ENCODE measurements at regions not wholly inside any gene's neighbourhood (a gene's known extent, or its start where the extent isn't known, plus 50 kb on each side); places are given as distances from the start of the nearest gene placed in this dataset.

GRCh38 chr2:139685090-139685983 lies 905.1 kb upstream of the NXPH2 start:
- Histone ChIP-seq H3K27ac (ENCODE audit: low read length) (no peak overlapping the region), H3K36me3 (ENCODE audit: control insufficient read depth, insufficient read depth, low read length) (no peaks in the 10 kb centered on the region), H3K9me3 (ENCODE audit: control insufficient read depth, insufficient read depth, low read depth, low read length) (no peaks in the 10 kb centered on the region), H3K4me3 (ENCODE audit: low read depth in 2 of 2, low read length in 2 of 2) (no peak overlapping the region), H3K4me1 (ENCODE audit: control insufficient read depth, insufficient read depth, low read length) (no peaks in the 10 kb centered on the region), H3K27me3 (ENCODE audit: control insufficient read depth, insufficient read depth, low read length) (no peaks in the 10 kb centered on the region)
- ATAC-seq (no peak), DNase-seq (ENCODE audit: low read depth, low spot score) (no peak)
- in situ Hi-C loops (cut with HindIII; ENCODE audit: low pct_unique_long_range_greater_than_20kb, low sequenced_read_pairs) = no loop called here
- intact Hi-C loops (cut with micrococcal nuclease; ENCODE audit: unreplicated experiment) = no loop called here
- BruUV-seq (replicated peaks) = no TSS peak
- POLR2A ChIA-PET = no interaction called here
- CTCF ChIA-PET = no interaction called here
- TF ChIP-seq REST (IDR thresholded peaks at IDR 0.05; ENCODE audit: insufficient read depth in 1 of 2, low read depth in 2 of 2, low read length in 1 of 2) (no peak), POLR2AphosphoS5 (IDR thresholded peaks at IDR 0.05; ENCODE audit: low read depth, low read length) (no peak), CTCF (IDR thresholded peaks at IDR 0.05) (no peak), SIN3A (IDR thresholded peaks at IDR 0.05; ENCODE audit: borderline replicate concordance, insufficient read depth, low read depth, low read length) (no peak), TCF7L2 (IDR thresholded peaks at IDR 0.05; ENCODE audit: low read depth, low read length) (no peak)

GRCh38 chr2:139684286-139684860 lies 904.2 kb upstream of the NXPH2 start:
- no peak for ATAC-seq
- Histone ChIP-seq H3K4me3 (ENCODE audit: low read depth in 2 of 2, low read length in 2 of 2) (no peak overlapping the region), H3K4me1 (ENCODE audit: control insufficient read depth, insufficient read depth, low read length) (no peaks in the 10 kb centered on the region), H3K27ac (ENCODE audit: low read length) (no peak overlapping the region), H3K9me3 (ENCODE audit: control insufficient read depth, insufficient read depth, low read depth, low read length) (no peaks in the 10 kb centered on the region), H3K36me3 (ENCODE audit: control insufficient read depth, insufficient read depth, low read length) (no peaks in the 10 kb centered on the region), H3K27me3 (ENCODE audit: control insufficient read depth, insufficient read depth, low read length) (no peaks in the 10 kb centered on the region)
- in situ Hi-C loops (cut with HindIII; ENCODE audit: low pct_unique_long_range_greater_than_20kb, low sequenced_read_pairs) = no loop called here
- ChIA-PET CTCF (no interaction called here), POLR2A (no interaction called here)
- TF ChIP-seq TCF7L2 (IDR thresholded peaks at IDR 0.05; ENCODE audit: low read depth, low read length) (no peak), REST (IDR thresholded peaks at IDR 0.05; ENCODE audit: insufficient read depth in 1 of 2, low read depth in 2 of 2, low read length in 1 of 2) (no peak), POLR2AphosphoS5 (IDR thresholded peaks at IDR 0.05; ENCODE audit: low read depth, low read length) (no peak), CTCF (IDR thresholded peaks at IDR 0.05) (no peak), SIN3A (IDR thresholded peaks at IDR 0.05; ENCODE audit: borderline replicate concordance, insufficient read depth, low read depth, low read length) (no peak)
- BruUV-seq (replicated peaks) = no TSS peak
- no peak for DNase-seq (ENCODE audit: low read depth, low spot score)
- intact Hi-C loops (cut with micrococcal nuclease; ENCODE audit: unreplicated experiment) = no loop called here
